ENCODE measurements at regions not wholly inside any gene's neighbourhood (a gene's known extent, or its start where the extent isn't known, plus 50 kb on each side); places are given as distances from the start of the nearest gene placed in this dataset.

- H3K36me3 Mint-ChIP-seq (ENCODE audit: low read depth), result no peaks in the 10 kb centered on the region
- no peak overlapping the region for H3K4me3 Mint-ChIP-seq
- TF ChIP-seq CTCF (IDR thresholded peaks at IDR 0.05; ENCODE audit: unreplicated experiment in 3 of 3), result no peak
- H3K27me3 Mint-ChIP-seq (ENCODE audit: low read depth), result no peaks in the 10 kb centered on the region
- peaks cover 12% of the 10 kb centered on the region for H3K4me1 Mint-ChIP-seq
- H3K9me3 Mint-ChIP-seq, result no peaks in the 10 kb centered on the region
- no peak overlapping the region for H3K27ac Mint-ChIP-seq
Observed at GRCh38 chr2:144893464-144893863, 373.5 kb upstream of the ZEB2 start.

GRCh38 chr2:144890828-144891227 lies 370.9 kb upstream of the ZEB2 start:
- Mint-ChIP-seq H3K4me3 (no peak overlapping the region), H3K36me3 (ENCODE audit: low read depth) (no peaks in the 10 kb centered on the region), H3K4me1 (peaks cover 11% of the 10 kb centered on the region), H3K27ac (peak overlapping the region in 2 of 3 experiments; percentile 35 to 57), H3K27me3 (ENCODE audit: low read depth) (no peaks in the 10 kb centered on the region), H3K9me3 (no peaks in the 10 kb centered on the region)
- peak; percentile 26 to 28 (median 27) for TF ChIP-seq CTCF (IDR thresholded peaks at IDR 0.05; ENCODE audit: unreplicated experiment in 3 of 3)

- Mint-ChIP-seq H3K27me3 (ENCODE audit: low read depth) (no peaks in the 10 kb centered on the region), H3K4me1 (no peaks in the 10 kb centered on the region), H3K9me3 (no peaks in the 10 kb centered on the region), H3K36me3 (ENCODE audit: low read depth) (no peaks in the 10 kb centered on the region), H3K27ac (no peak overlapping the region), H3K4me3 (no peak overlapping the region)
- no peak for TF ChIP-seq CTCF (IDR thresholded peaks at IDR 0.05; ENCODE audit: unreplicated experiment in 3 of 3)
Observed at GRCh38 chr2:144889348-144889747, 369.4 kb upstream of the ZEB2 start.

GRCh38 chr2:144886862-144887261 lies 366.9 kb upstream of the ZEB2 start:
- Mint-ChIP-seq H3K36me3 (ENCODE audit: low read depth) (no peaks in the 10 kb centered on the region), H3K27me3 (ENCODE audit: low read depth) (no peaks in the 10 kb centered on the region), H3K4me3 (no peak overlapping the region), H3K9me3 (no peaks in the 10 kb centered on the region), H3K4me1 (no peaks in the 10 kb centered on the region), H3K27ac (no peak overlapping the region)
- no peak for TF ChIP-seq CTCF (IDR thresholded peaks at IDR 0.05; ENCODE audit: unreplicated experiment in 3 of 3)

GRCh38 chr2:144877893-144878292 lies 358.0 kb upstream of the ZEB2 start:
- no peak for TF ChIP-seq CTCF (IDR thresholded peaks at IDR 0.05; ENCODE audit: unreplicated experiment in 3 of 3)
- peaks cover 17% of the 10 kb centered on the region for H3K4me1 Mint-ChIP-seq
- no peaks in the 10 kb centered on the region for H3K27me3 Mint-ChIP-seq (ENCODE audit: low read depth)
- no peaks in the 10 kb centered on the region for H3K36me3 Mint-ChIP-seq (ENCODE audit: low read depth)
- no peak overlapping the region for H3K4me3 Mint-ChIP-seq
- H3K27ac Mint-ChIP-seq, result no peak overlapping the region
- peaks cover 4% of the 10 kb centered on the region for H3K9me3 Mint-ChIP-seq

- H3K4me1 Mint-ChIP-seq, result peaks cover 17% of the 10 kb centered on the region
- H3K4me3 Mint-ChIP-seq, result no peak overlapping the region
- no peak overlapping the region for H3K27ac Mint-ChIP-seq
- no peaks in the 10 kb centered on the region for H3K36me3 Mint-ChIP-seq (ENCODE audit: low read depth)
- peaks cover 1% of the 10 kb centered on the region for H3K9me3 Mint-ChIP-seq
- no peak for TF ChIP-seq CTCF (IDR thresholded peaks at IDR 0.05; ENCODE audit: unreplicated experiment in 3 of 3)
- no peaks in the 10 kb centered on the region for H3K27me3 Mint-ChIP-seq (ENCODE audit: low read depth)
Observed at GRCh38 chr2:144876013-144876412, 356.1 kb upstream of the ZEB2 start.
